ENCODE measurements at regions not wholly inside any gene's neighbourhood (a gene's known extent, or its start where the extent isn't known, plus 50 kb on each side); places are given as distances from the start of the nearest gene placed in this dataset.

DNA sequence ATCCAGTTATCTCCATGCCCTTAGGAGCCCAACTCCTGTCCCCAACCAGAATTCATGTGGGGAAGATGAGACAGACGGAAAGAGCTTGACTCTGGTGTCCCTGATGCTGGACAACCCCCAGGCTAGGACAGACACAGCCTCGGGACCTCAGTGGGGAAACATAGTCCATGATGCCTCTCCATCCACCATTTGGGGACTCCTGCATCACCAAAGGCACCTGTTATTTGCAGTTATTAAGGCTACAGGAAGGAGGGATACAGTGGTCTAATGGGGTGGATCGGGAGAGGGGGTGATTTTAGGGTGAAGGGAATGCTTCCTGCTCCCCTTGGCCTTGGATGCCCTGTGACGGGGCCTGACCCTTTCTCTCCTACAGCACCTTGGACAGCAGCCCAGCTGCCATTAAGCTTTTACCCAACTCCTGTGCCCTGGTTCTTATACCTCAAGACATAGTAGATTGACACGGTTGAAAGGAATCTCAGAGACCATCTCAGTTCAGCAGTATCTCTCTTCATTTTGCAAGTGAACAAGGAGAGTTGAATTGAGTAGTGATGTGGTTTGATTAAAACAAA, 111.6 kb downstream of the MATN1 start:
- intact Hi-C loops (cut with micrococcal nuclease; ENCODE audit: unreplicated experiment) = no loop called here
- no peak for DNase-seq
- Histone ChIP-seq H3K36me3 (ENCODE audit: control insufficient read depth, insufficient read depth, low read length) (no peaks in the 10 kb centered on the region), H3K9me3 (no peaks in the 10 kb centered on the region), H3K4me1 (no peaks in the 10 kb centered on the region), H3K4me3 (ENCODE audit: low read depth, low read length) (no peak overlapping the region), H3K27me3 (replicated peaks; ENCODE audit: control insufficient read depth, insufficient read depth, low read length) (no peaks in the 10 kb centered on the region)
- Mint-ChIP-seq H3K27me3 (ENCODE audit: insufficient read depth, unreplicated experiment) (peaks cover 11% of the 10 kb centered on the region), H3K9me3 (ENCODE audit: unreplicated experiment) (no peaks in the 10 kb centered on the region), H3K4me3 (ENCODE audit: unreplicated experiment) (no peak overlapping the region), H3K36me3 (ENCODE audit: insufficient read depth, unreplicated experiment) (no peaks in the 10 kb centered on the region), H3K4me1 (ENCODE audit: low read depth, unreplicated experiment) (no peaks in the 10 kb centered on the region), H3K27ac (ENCODE audit: unreplicated experiment) (no peak overlapping the region)
- ChIA-PET POLR2A (no interaction called here), CTCF (no interaction called here)
- BruUV-seq (replicated peaks) = no TSS peak
- TF ChIP-seq CTCF (IDR thresholded peaks at IDR 0.05; ENCODE audit: insufficient read depth in 1 of 2, low read depth in 1 of 2, low read length in 1 of 2, severe bottlenecking in 1 of 2, unreplicated experiment in 1 of 2) = no peak

- no peaks in the 10 kb centered on the region for H3K4me1 ChIP-seq
- no TSS peak for BruUV-seq (replicated peaks)
- no peak overlapping the region for H3K4me3 ChIP-seq (ENCODE audit: low read depth, low read length)
- Mint-ChIP-seq H3K9me3 (ENCODE audit: unreplicated experiment) (no peaks in the 10 kb centered on the region), H3K4me1 (ENCODE audit: low read depth, unreplicated experiment) (no peaks in the 10 kb centered on the region), H3K4me3 (ENCODE audit: unreplicated experiment) (no peak overlapping the region), H3K36me3 (ENCODE audit: insufficient read depth, unreplicated experiment) (no peaks in the 10 kb centered on the region), H3K27me3 (ENCODE audit: insufficient read depth, unreplicated experiment) (peaks cover 7% of the 10 kb centered on the region), H3K27ac (ENCODE audit: unreplicated experiment) (no peak overlapping the region)
- intact Hi-C loops (cut with micrococcal nuclease; ENCODE audit: unreplicated experiment) = no loop called here
- ChIA-PET CTCF (no interaction called here), POLR2A (no interaction called here)
- H3K27me3 ChIP-seq (replicated peaks; ENCODE audit: control insufficient read depth, insufficient read depth, low read length) = no peaks in the 10 kb centered on the region
- no peaks in the 10 kb centered on the region for H3K36me3 ChIP-seq (ENCODE audit: control insufficient read depth, insufficient read depth, low read length)
- no peak for TF ChIP-seq CTCF (IDR thresholded peaks at IDR 0.05; ENCODE audit: insufficient read depth in 1 of 2, low read depth in 1 of 2, low read length in 1 of 2, severe bottlenecking in 1 of 2, unreplicated experiment in 1 of 2)
- no peak for DNase-seq
- no peaks in the 10 kb centered on the region for H3K9me3 ChIP-seq
These were observed 112.5 kb downstream of the MATN1 start for GRCh38 chr1:30610917-30611316.

- no peak overlapping the region for H3K4me3 ChIP-seq (ENCODE audit: low read depth, low read length)
- Mint-ChIP-seq H3K27me3 (ENCODE audit: insufficient read depth, unreplicated experiment) (peaks cover 7% of the 10 kb centered on the region), H3K4me1 (ENCODE audit: low read depth, unreplicated experiment) (no peaks in the 10 kb centered on the region), H3K9me3 (ENCODE audit: unreplicated experiment) (no peaks in the 10 kb centered on the region), H3K27ac (ENCODE audit: unreplicated experiment) (no peak overlapping the region), H3K4me3 (ENCODE audit: unreplicated experiment) (no peak overlapping the region), H3K36me3 (ENCODE audit: insufficient read depth, unreplicated experiment) (no peaks in the 10 kb centered on the region)
- H3K9me3 ChIP-seq = no peaks in the 10 kb centered on the region
- TF ChIP-seq CTCF (IDR thresholded peaks at IDR 0.05; ENCODE audit: insufficient read depth in 1 of 2, low read depth in 1 of 2, low read length in 1 of 2, severe bottlenecking in 1 of 2, unreplicated experiment in 1 of 2) = no peak
- no TSS peak for BruUV-seq (replicated peaks)
- ChIA-PET CTCF (interaction anchor here (0.6 kb wide), 1 partner anchor 1269 kb away, joined by 3 read pairs; no protein-coding TSS in a partner anchor), POLR2A (no interaction called here)
- intact Hi-C loops (cut with micrococcal nuclease; ENCODE audit: unreplicated experiment) = no loop called here
- no peaks in the 10 kb centered on the region for H3K36me3 ChIP-seq (ENCODE audit: control insufficient read depth, insufficient read depth, low read length)
- DNase-seq = no peak
- no peaks in the 10 kb centered on the region for H3K4me1 ChIP-seq
- no peaks in the 10 kb centered on the region for H3K27me3 ChIP-seq (replicated peaks; ENCODE audit: control insufficient read depth, insufficient read depth, low read length)
These were observed 113.4 kb downstream of the MATN1 start for GRCh38 chr1:30609999-30610345.
